ENCODE measurements at regions not wholly inside any gene's neighbourhood (a gene's known extent, or its start where the extent isn't known, plus 50 kb on each side); places are given as distances from the start of the nearest gene placed in this dataset.

- TF ChIP-seq CTCF (IDR thresholded peaks at IDR 0.05; ENCODE audit: poor library complexity, severe bottlenecking) (no peak), EZH2 (IDR thresholded peaks at IDR 0.05; ENCODE audit: borderline replicate concordance, insufficient read depth, low read length, poor library complexity, severe bottlenecking) (no peak), RAD21 (conservative IDR thresholded peaks at IDR 0.05) (no peak), EP300 (conservative IDR thresholded peaks at IDR 0.05; ENCODE audit: poor library complexity, severe bottlenecking) (no peak), TAF1 (IDR thresholded peaks at IDR 0.05; ENCODE audit: low read depth) (no peak), MXI1 (conservative IDR thresholded peaks at IDR 0.05; ENCODE audit: poor library complexity, severe bottlenecking) (no peak), SMC3 (conservative IDR thresholded peaks at IDR 0.05; ENCODE audit: poor library complexity) (no peak), POLR2AphosphoS5 (IDR thresholded peaks at IDR 0.05) (no peak)
These were observed 255.8 kb downstream of the HDGFL1 start for GRCh38 chr6:22825210-22825609.

Data from neural cell (in vitro differentiated cells).